ENCODE measurements at regions not wholly inside any gene's neighbourhood (a gene's known extent, or its start where the extent isn't known, plus 50 kb on each side); places are given as distances from the start of the nearest gene placed in this dataset.

DNA sequence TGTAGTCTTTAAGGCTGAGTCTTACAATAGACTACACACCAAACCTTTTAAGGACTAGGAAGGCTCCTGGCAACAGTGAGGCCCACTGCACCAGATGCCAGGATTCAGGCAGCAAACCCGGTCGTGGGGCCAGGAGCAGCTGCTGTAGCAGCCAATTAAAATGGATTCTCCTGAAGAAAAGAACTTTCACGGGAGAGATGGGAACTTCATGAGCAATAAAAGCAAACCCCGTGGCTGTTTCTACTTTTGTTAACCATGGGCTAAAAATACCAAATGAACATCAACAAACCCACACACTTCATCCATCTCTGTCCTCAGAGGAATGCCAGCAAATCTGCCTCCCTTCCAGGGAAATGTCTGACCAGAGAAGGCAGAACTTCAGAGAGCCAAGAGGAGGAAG, 101.4 kb downstream of the BTC start:
- Histone ChIP-seq H3K4me3 (replicated peaks in 1 of 3; ENCODE audit: insufficient read depth in 1 of 3, low read depth in 2 of 3, low read length in 3 of 3) (no peak overlapping the region), H2AFZ (ENCODE audit: low read length) (no peak overlapping the region), H3K36me3 (replicated peaks in 1 of 2; ENCODE audit: control insufficient read depth in 1 of 2, insufficient read depth in 2 of 2, low read length in 2 of 2) (no peaks in the 10 kb centered on the region), H3K79me2 (ENCODE audit: insufficient read depth, low read length) (no peaks in the 10 kb centered on the region), H3K4me1 (ENCODE audit: insufficient read depth, low read length) (no peaks in the 10 kb centered on the region), H3K27me3 (ENCODE audit: control insufficient read depth in 1 of 2, insufficient read depth in 2 of 2, low read length in 2 of 2) (no peaks in the 10 kb centered on the region), H3K4me2 (ENCODE audit: low read depth, low read length) (no peak overlapping the region), H4K20me1 (ENCODE audit: insufficient read depth, low read length) (no peaks in the 10 kb centered on the region), H3K27ac (ENCODE audit: extremely low read length, insufficient read depth, low read length) (no peak overlapping the region), H3K9me3 (ENCODE audit: low read length) (no peaks in the 10 kb centered on the region), H3K9ac (ENCODE audit: insufficient read depth, low read depth, low read length) (no peak overlapping the region)
- POLR2A ChIA-PET = no interaction called here
- in situ Hi-C loops (cut with HindIII; ENCODE audit: extremely low pct_ligation_motif_present, low pct_unique_long_range_greater_than_20kb) (no loop called here), intact Hi-C loops (cut with micrococcal nuclease; ENCODE audit: unreplicated experiment) (no loop called here)
- CTCF ChIA-PET (ENCODE audit: low intra/inter-chr PET ratio, low total read pairs) = no interaction called here
- FAIRE-seq = no peak
- 5% methylated on average over 4 of the region's 4 CpGs for WGBS (ENCODE audit: low lambda C conversion rate)
- no peak for ATAC-seq
- DNase-seq (ENCODE audit: low spot score) = no peak
- BruUV-seq (replicated peaks) = no TSS peak
- TF ChIP-seq EEA1 (CRISPR knock-in tag; IDR thresholded peaks at IDR 0.05; ENCODE audit: borderline replicate concordance) (no peak), U2AF2 (IDR thresholded peaks at IDR 0.05; ENCODE audit: low read depth, low read length) (no peak), MTA1 (CRISPR knock-in tag; IDR thresholded peaks at IDR 0.05; ENCODE audit: borderline replicate concordance) (no peak), MYNN (CRISPR knock-in tag; IDR thresholded peaks at IDR 0.05; ENCODE audit: low read depth) (no peak), KLF13 (CRISPR knock-in tag; IDR thresholded peaks at IDR 0.05) (no peak), ZNF777 (CRISPR knock-in tag; IDR thresholded peaks at IDR 0.05) (no peak), ATF3 (CRISPR knock-in tag; IDR thresholded peaks at IDR 0.05) (no peak), SAFB2 (CRISPR knock-in tag; IDR thresholded peaks at IDR 0.05; ENCODE audit: borderline replicate concordance, low read depth) (no peak), TARDBP (CRISPR knock-in tag; IDR thresholded peaks at IDR 0.05) (no peak), E2F5 (CRISPR knock-in tag; conservative IDR thresholded peaks at IDR 0.05) (no peak), POLR2G (IDR thresholded peaks at IDR 0.05; ENCODE audit: low read depth, low read length) (no peak), HHEX (CRISPR knock-in tag; IDR thresholded peaks at IDR 0.05) (no peak), ZNF446 (CRISPR knock-in tag; IDR thresholded peaks at IDR 0.05) (no peak), PHF21A (CRISPR knock-in tag; IDR thresholded peaks at IDR 0.05) (no peak), ZMYM2 (CRISPR knock-in tag; IDR thresholded peaks at IDR 0.05) (no peak), NAIF1 (CRISPR knock-in tag; IDR thresholded peaks at IDR 0.05; ENCODE audit: borderline replicate concordance) (no peak), ZNF569 (CRISPR knock-in tag; IDR thresholded peaks at IDR 0.05; ENCODE audit: borderline replicate concordance) (no peak), RFXAP (CRISPR knock-in tag; IDR thresholded peaks at IDR 0.05; ENCODE audit: borderline replicate concordance) (no peak), ZNF468 (CRISPR knock-in tag; IDR thresholded peaks at IDR 0.05) (no peak), RFX3 (CRISPR knock-in tag; IDR thresholded peaks at IDR 0.05) (no peak)
